Tibial nerve (tissue), 3 donors: ENCODE measurements at regions not wholly inside any gene's neighbourhood (a gene's known extent, or its start where the extent isn't known, plus 50 kb on each side); places are given as distances from the start of the nearest gene placed in this dataset.

Experiments used
- POLR2A ChIP-seq, 2 donors: fragments of 450-650 bp; IDR thresholded peaks; one replicate each; pipeline ENCODE4 v1.6.1; 2017; ENCODE audit warnings: antibody characterized with exemption in 2 of 2, mild to moderate bottlenecking in 2 of 2, moderate library complexity in 2 of 2
- TF ChIP-seq, protein P1 (sequence below), 5 experiments: fragments of 200-600 bp in 3 of 5; fragments of 450-650 bp in 2 of 5; sonication (generic) in 3 of 5; IDR thresholded peaks; one replicate each; pipeline ENCODE4 v1.5.1; 2016 to 2019; ENCODE audit warnings: antibody characterized with exemption in 5 of 5, mild to moderate bottlenecking in 3 of 5, moderate library complexity in 2 of 5

DNA sequence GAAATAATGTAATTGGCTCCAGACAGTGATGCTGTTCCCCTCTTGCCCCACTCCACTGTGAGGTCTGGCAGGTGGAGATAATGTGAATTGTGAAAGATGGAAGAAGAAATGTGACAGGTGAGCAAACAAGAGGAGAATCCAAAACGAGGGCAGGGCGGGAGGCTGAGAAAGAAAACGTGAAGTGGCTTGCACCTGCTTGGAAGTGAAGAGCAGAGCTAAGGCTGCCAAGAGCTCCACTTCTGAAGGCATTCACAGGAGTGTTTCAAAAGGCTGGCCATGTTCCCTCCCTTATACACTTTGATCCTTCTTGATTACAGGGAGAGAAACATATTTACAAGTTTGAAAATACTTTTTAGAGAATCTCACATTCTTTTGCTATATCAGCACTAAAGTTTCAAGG, 359.4 kb downstream of the EPHA7 start:
- no peak for TF ChIP-seq POLR2A (IDR thresholded peaks at IDR 0.05)
- TF ChIP-seq, protein P1, sequence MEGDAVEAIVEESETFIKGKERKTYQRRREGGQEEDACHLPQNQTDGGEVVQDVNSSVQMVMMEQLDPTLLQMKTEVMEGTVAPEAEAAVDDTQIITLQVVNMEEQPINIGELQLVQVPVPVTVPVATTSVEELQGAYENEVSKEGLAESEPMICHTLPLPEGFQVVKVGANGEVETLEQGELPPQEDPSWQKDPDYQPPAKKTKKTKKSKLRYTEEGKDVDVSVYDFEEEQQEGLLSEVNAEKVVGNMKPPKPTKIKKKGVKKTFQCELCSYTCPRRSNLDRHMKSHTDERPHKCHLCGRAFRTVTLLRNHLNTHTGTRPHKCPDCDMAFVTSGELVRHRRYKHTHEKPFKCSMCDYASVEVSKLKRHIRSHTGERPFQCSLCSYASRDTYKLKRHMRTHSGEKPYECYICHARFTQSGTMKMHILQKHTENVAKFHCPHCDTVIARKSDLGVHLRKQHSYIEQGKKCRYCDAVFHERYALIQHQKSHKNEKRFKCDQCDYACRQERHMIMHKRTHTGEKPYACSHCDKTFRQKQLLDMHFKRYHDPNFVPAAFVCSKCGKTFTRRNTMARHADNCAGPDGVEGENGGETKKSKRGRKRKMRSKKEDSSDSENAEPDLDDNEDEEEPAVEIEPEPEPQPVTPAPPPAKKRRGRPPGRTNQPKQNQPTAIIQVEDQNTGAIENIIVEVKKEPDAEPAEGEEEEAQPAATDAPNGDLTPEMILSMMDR (IDR thresholded peaks at IDR 0.05): no peak
